Calu3 (cell line): ENCODE measurements at regions not wholly inside any gene's neighbourhood (a gene's known extent, or its start where the extent isn't known, plus 50 kb on each side); places are given as distances from the start of the nearest gene placed in this dataset.

Experiments
- BruUV-seq: library from RNA; stranded (reverse); fragments of 400-500 nt; replicated peaks from 2 replicates; lab custom pipeline; 2021; lab: Mats Ljungman, UMichigan
- CTCF ChIA-PET: fragments of 300-600 bp; sonication (Branson Sonifier 250); formaldehyde crosslinking; loops from one replicate; lab custom pipeline; 2022; ENCODE audit warnings: antibody characterized with exemption; lab: Charles Lee
- DNase-seq: peaks from one replicate; pipeline ENCODE4 v3.0.0; 2022
- H3K27ac Mint-ChIP-seq: one replicate; pipeline ENCODE4 v1.8.0; 2022; ENCODE audit warnings: mixed read lengths; ENCODE audit not compliant: unreplicated experiment
- H3K27me3 Mint-ChIP-seq: one replicate; pipeline ENCODE4 v1.8.0; 2022; ENCODE audit warnings: mixed read lengths; ENCODE audit not compliant: unreplicated experiment
- H3K36me3 Mint-ChIP-seq: one replicate; pipeline ENCODE4 v1.8.0; 2022; ENCODE audit warnings: mild to moderate bottlenecking, moderate library complexity, mixed read lengths; ENCODE audit not compliant: insufficient read depth, unreplicated experiment
- H3K4me1 Mint-ChIP-seq: one replicate; pipeline ENCODE4 v1.8.0; 2022; ENCODE audit warnings: mild to moderate bottlenecking, low read depth, mixed read lengths; ENCODE audit not compliant: unreplicated experiment
- H3K4me3 Mint-ChIP-seq: one replicate; pipeline ENCODE4 v1.8.0; 2022; ENCODE audit warnings: mild to moderate bottlenecking, low read depth, moderate library complexity, mixed read lengths; ENCODE audit not compliant: unreplicated experiment
- H3K9me3 Mint-ChIP-seq: one replicate; pipeline ENCODE4 v1.8.0; 2022; ENCODE audit warnings: low read depth, mixed read lengths; ENCODE audit not compliant: unreplicated experiment
- CTCF ChIP-seq: fragments of 200-600 bp; IDR thresholded peaks from one replicate; pipeline ENCODE4 v1.8.0; 2022; ENCODE audit warnings: antibody characterized with exemption; ENCODE audit not compliant: unreplicated experiment
- intact Hi-C: fragments of 100-400 bp; cut with micrococcal nuclease; formaldehyde crosslinking; loops from one replicate; pipeline ENCODE4 v1.10.0; 2022; ENCODE audit not compliant: unreplicated experiment

GRCh38 chr4:19905024-19905423, 346.7 kb upstream of the SLIT2 start:
- CTCF ChIA-PET: interaction anchor here (0.6 kb wide), 1 partner anchor 161 kb away, joined by 3 read pairs; no protein-coding TSS in a partner anchor
- Mint-ChIP-seq H3K36me3 (no peaks in the 10 kb centered on the region), H3K4me3 (no peak overlapping the region), H3K4me1 (no peaks in the 10 kb centered on the region), H3K27me3 (no peaks in the 10 kb centered on the region), H3K27ac (no peak overlapping the region), H3K9me3 (no peaks in the 10 kb centered on the region)
- BruUV-seq: no TSS peak
- no peak for TF ChIP-seq CTCF
- no peak for DNase-seq
- intact Hi-C loops: no loop called here

- intact Hi-C loops: no loop called here
- no peak overlapping the region for H3K27ac Mint-ChIP-seq
- no peaks in the 10 kb centered on the region for H3K36me3 Mint-ChIP-seq
- CTCF ChIA-PET: no interaction called here
- no peak overlapping the region for H3K4me3 Mint-ChIP-seq
- no peaks in the 10 kb centered on the region for H3K9me3 Mint-ChIP-seq
- no TSS peak for BruUV-seq
- DNase-seq: no peak
- no peaks in the 10 kb centered on the region for H3K4me1 Mint-ChIP-seq
- no peaks in the 10 kb centered on the region for H3K27me3 Mint-ChIP-seq
- TF ChIP-seq CTCF: no peak
Measured at GRCh38 chr4:19888587-19888986, 363.1 kb upstream of the SLIT2 start.

GRCh38 chr4:19883841-19884240, 367.9 kb upstream of the SLIT2 start:
- Mint-ChIP-seq H3K9me3 (no peaks in the 10 kb centered on the region), H3K4me3 (no peak overlapping the region), H3K36me3 (no peaks in the 10 kb centered on the region), H3K27me3 (no peaks in the 10 kb centered on the region), H3K27ac (no peak overlapping the region), H3K4me1 (no peaks in the 10 kb centered on the region)
- no peak for TF ChIP-seq CTCF
- intact Hi-C loops: no loop called here
- no peak for DNase-seq
- no TSS peak for BruUV-seq
- CTCF ChIA-PET: no interaction called here

GRCh38 chr4:19880206-19880605, 371.5 kb upstream of the SLIT2 start:
- Mint-ChIP-seq H3K9me3 (peaks cover 4% of the 10 kb centered on the region), H3K27ac (no peak overlapping the region), H3K27me3 (no peaks in the 10 kb centered on the region), H3K36me3 (no peaks in the 10 kb centered on the region), H3K4me1 (no peaks in the 10 kb centered on the region), H3K4me3 (no peak overlapping the region)
- no TSS peak for BruUV-seq
- no peak for DNase-seq
- no peak for TF ChIP-seq CTCF
- intact Hi-C loops: no loop called here
- CTCF ChIA-PET: no interaction called here

- intact Hi-C loops: no loop called here
- H3K4me1 Mint-ChIP-seq: no peaks in the 10 kb centered on the region
- H3K27me3 Mint-ChIP-seq: no peaks in the 10 kb centered on the region
- no TSS peak for BruUV-seq
- H3K4me3 Mint-ChIP-seq: no peak overlapping the region
- no peak for TF ChIP-seq CTCF
- peaks cover 4% of the 10 kb centered on the region for H3K9me3 Mint-ChIP-seq
- DNase-seq: no peak
- CTCF ChIA-PET: no interaction called here
- H3K27ac Mint-ChIP-seq: no peak overlapping the region
- H3K36me3 Mint-ChIP-seq: no peaks in the 10 kb centered on the region
Measured at GRCh38 chr4:19879330-19879729, 372.4 kb upstream of the SLIT2 start.
